Caco-2 (cell line): ENCODE measurements at regions not wholly inside any gene's neighbourhood (a gene's known extent, or its start where the extent isn't known, plus 50 kb on each side); places are given as distances from the start of the nearest gene placed in this dataset.

Experiments used
- BruUV-seq: library from RNA; stranded (reverse); fragments of 400-500 nt; replicated peaks from 2 replicates; lab custom pipeline; 2021; lab: Mats Ljungman, UMichigan
- CTCF ChIA-PET: fragments of 300-600 bp; sonication (Branson Sonifier 250); formaldehyde crosslinking; loops from one replicate; lab custom pipeline; 2022; ENCODE audit warnings: antibody characterized with exemption; lab: Charles Lee
- POLR2A ChIA-PET: fragments of 300-600 bp; sonication (Branson Sonifier 250); formaldehyde crosslinking; loops from one replicate; lab custom pipeline; 2022; ENCODE audit warnings: antibody characterized with exemption; lab: Charles Lee
- DNase-seq, 2 experiments: peaks; one replicate each; pipeline versions ENCODE4 v3.0.0 to v3.0.0-alpha.2; 2020 to 2022
- H3K27me3 ChIP-seq: replicated peaks from 2 replicates; pipeline ENCODE4 v1.6.0; 2011; ENCODE audit warnings: low read length; ENCODE audit not compliant: control insufficient read depth, insufficient read depth
- H3K36me3 ChIP-seq: 2 replicates; pipeline ENCODE4 v1.5.1; 2011; ENCODE audit warnings: low read length; ENCODE audit not compliant: control insufficient read depth, insufficient read depth
- H3K4me1 ChIP-seq: fragments of 250-450 bp; sonication (Bioruptor Pico); 2 replicates; pipeline ENCODE4 v1.5.1; 2020; ENCODE audit warnings: mild to moderate bottlenecking
- H3K4me3 ChIP-seq: 2 replicates; pipeline ENCODE4 v1.5.1; 2011; ENCODE audit warnings: low read depth, mild to moderate bottlenecking, control low read depth, low read length
- H3K9me3 ChIP-seq: fragments of 250-450 bp; sonication (Bioruptor Pico); 2 replicates; pipeline ENCODE4 v1.5.1; 2020; ENCODE audit warnings: mild to moderate bottlenecking, moderate library complexity
- H3K27ac Mint-ChIP-seq: one replicate; pipeline ENCODE4 v1.8.0; 2022; ENCODE audit warnings: mixed read lengths; ENCODE audit not compliant: unreplicated experiment
- H3K27me3 Mint-ChIP-seq: one replicate; pipeline ENCODE4 v1.8.0; 2022; ENCODE audit warnings: mixed read lengths; ENCODE audit not compliant: insufficient read depth, unreplicated experiment
- H3K36me3 Mint-ChIP-seq: one replicate; pipeline ENCODE4 v1.8.0; 2022; ENCODE audit warnings: mild to moderate bottlenecking, mixed read lengths; ENCODE audit not compliant: insufficient read depth, unreplicated experiment
- H3K4me1 Mint-ChIP-seq: one replicate; pipeline ENCODE4 v1.8.0; 2022; ENCODE audit warnings: low read depth, mixed read lengths; ENCODE audit not compliant: unreplicated experiment
- H3K4me3 Mint-ChIP-seq: one replicate; pipeline ENCODE4 v1.8.0; 2022; ENCODE audit warnings: mild to moderate bottlenecking, moderate library complexity, mixed read lengths; ENCODE audit not compliant: unreplicated experiment
- H3K9me3 Mint-ChIP-seq: one replicate; pipeline ENCODE4 v1.8.0; 2022; ENCODE audit warnings: mixed read lengths; ENCODE audit not compliant: unreplicated experiment
- CTCF ChIP-seq, 2 experiments: fragments of 200-600 bp in 1 of 2; IDR thresholded peaks; 1 replicate in 1 of 2; 2 replicates in 1 of 2; pipeline versions ENCODE4 v1.5.1 to v1.8.0; 2011 to 2022; ENCODE audit warnings: antibody characterized with exemption in 1 of 2, control low read depth in 1 of 2, inconsistent platforms in 1 of 2, low read depth in 1 of 2, low read length in 1 of 2, mild to moderate bottlenecking in 1 of 2, moderate library complexity in 1 of 2; ENCODE audit not compliant: insufficient read depth in 1 of 2, severe bottlenecking in 1 of 2, unreplicated experiment in 1 of 2
- intact Hi-C: fragments of 100-400 bp; cut with micrococcal nuclease; formaldehyde crosslinking; loops from one replicate; pipeline ENCODE4 v1.10.0; 2022; ENCODE audit not compliant: unreplicated experiment

- Mint-ChIP-seq H3K9me3 (no peaks in the 10 kb centered on the region), H3K27me3 (peaks cover 3% of the 10 kb centered on the region), H3K4me1 (no peaks in the 10 kb centered on the region), H3K4me3 (no peak overlapping the region), H3K27ac (no peak overlapping the region), H3K36me3 (no peaks in the 10 kb centered on the region)
- Histone ChIP-seq H3K4me3 (no peak overlapping the region), H3K36me3 (no peaks in the 10 kb centered on the region), H3K9me3 (no peaks in the 10 kb centered on the region), H3K4me1 (no peaks in the 10 kb centered on the region), H3K27me3 (no peaks in the 10 kb centered on the region)
- TF ChIP-seq CTCF (IDR thresholded peaks at IDR 0.05; ENCODE audit: insufficient read depth in 1 of 2, low read depth in 1 of 2, low read length in 1 of 2, severe bottlenecking in 1 of 2, unreplicated experiment in 1 of 2) = no peak
- ChIA-PET POLR2A (no interaction called here), CTCF (no interaction called here)
- no peak for DNase-seq
- intact Hi-C loops = no loop called here
- BruUV-seq = no TSS peak
Measured at GRCh38 chr18:27366151-27366550, 181.0 kb upstream of the CHST9 start.

GRCh38 chr18:27363872-27364271 is 178.8 kb upstream of the CHST9 start:
- H3K4me1 ChIP-seq = no peaks in the 10 kb centered on the region
- H3K27me3 ChIP-seq = no peaks in the 10 kb centered on the region
- Mint-ChIP-seq H3K27ac (no peak overlapping the region), H3K4me1 (no peaks in the 10 kb centered on the region), H3K27me3 (peaks cover 3% of the 10 kb centered on the region), H3K36me3 (no peaks in the 10 kb centered on the region), H3K4me3 (no peak overlapping the region), H3K9me3 (no peaks in the 10 kb centered on the region)
- TF ChIP-seq CTCF (IDR thresholded peaks at IDR 0.05; ENCODE audit: insufficient read depth in 1 of 2, low read depth in 1 of 2, low read length in 1 of 2, severe bottlenecking in 1 of 2, unreplicated experiment in 1 of 2) = peak in 1 of 2 experiments; percentile 14
- H3K9me3 ChIP-seq = no peaks in the 10 kb centered on the region
- intact Hi-C loops = loop anchor here (1.0 kb wide), 2 partner anchors 64 to 235 kb away; no protein-coding TSS in a partner anchor
- ChIA-PET CTCF (interaction anchor here (1.4 kb wide), 1 partner anchor 245 kb away, joined by 3 read pairs; no protein-coding TSS in a partner anchor), POLR2A (no interaction called here)
- BruUV-seq = no TSS peak
- no peak overlapping the region for H3K4me3 ChIP-seq
- no peaks in the 10 kb centered on the region for H3K36me3 ChIP-seq
- DNase-seq = peak in 1 of 2 experiments; percentile 1

GRCh38 chr18:27361477-27361876 is 176.4 kb upstream of the CHST9 start:
- Histone ChIP-seq H3K4me1 (no peaks in the 10 kb centered on the region), H3K36me3 (no peaks in the 10 kb centered on the region), H3K4me3 (no peak overlapping the region), H3K9me3 (no peaks in the 10 kb centered on the region), H3K27me3 (no peaks in the 10 kb centered on the region)
- Mint-ChIP-seq H3K9me3 (no peaks in the 10 kb centered on the region), H3K36me3 (no peaks in the 10 kb centered on the region), H3K4me3 (no peak overlapping the region), H3K27ac (no peak overlapping the region), H3K27me3 (peaks cover 5% of the 10 kb centered on the region), H3K4me1 (no peaks in the 10 kb centered on the region)
- DNase-seq = no peak
- ChIA-PET POLR2A (no interaction called here), CTCF (no interaction called here)
- BruUV-seq = no TSS peak
- no peak for TF ChIP-seq CTCF (IDR thresholded peaks at IDR 0.05; ENCODE audit: insufficient read depth in 1 of 2, low read depth in 1 of 2, low read length in 1 of 2, severe bottlenecking in 1 of 2, unreplicated experiment in 1 of 2)
- intact Hi-C loops = no loop called here
